ENCODE measurements at regions not wholly inside any gene's neighbourhood (a gene's known extent, or its start where the extent isn't known, plus 50 kb on each side); places are given as distances from the start of the nearest gene placed in this dataset.

DNA sequence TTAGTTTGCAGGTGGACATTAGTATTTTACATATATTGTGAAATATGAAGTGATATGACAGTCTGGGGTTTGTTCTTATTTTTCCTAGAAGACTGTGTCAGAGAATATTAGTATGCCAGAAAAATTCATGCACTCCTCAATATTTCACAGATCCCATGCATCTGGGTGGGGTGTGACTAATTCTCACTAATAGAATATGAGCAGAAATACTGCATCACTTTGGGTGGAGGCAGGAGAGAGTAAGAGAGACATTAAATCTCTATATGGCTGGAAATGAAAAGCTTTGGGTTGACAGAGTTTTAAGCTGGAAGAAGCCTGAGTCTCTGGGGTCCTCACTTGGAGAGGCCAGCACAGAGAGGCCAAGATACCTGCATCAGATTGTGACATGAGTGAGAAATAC is 101.3 kb upstream of the DPH6 start:
- BruUV-seq (replicated peaks), result no TSS peak
- H3K27me3 Mint-ChIP-seq (ENCODE audit: unreplicated experiment), result no peaks in the 10 kb centered on the region
- H3K36me3 Mint-ChIP-seq (ENCODE audit: insufficient read depth, unreplicated experiment), result no peaks in the 10 kb centered on the region
- CTCF ChIA-PET, result no interaction called here
- H3K27ac Mint-ChIP-seq (ENCODE audit: unreplicated experiment), result no peak overlapping the region
- H3K4me1 Mint-ChIP-seq (ENCODE audit: low read depth, unreplicated experiment), result no peaks in the 10 kb centered on the region
- DNase-seq, result no peak
- no peaks in the 10 kb centered on the region for H3K9me3 Mint-ChIP-seq (ENCODE audit: low read depth, unreplicated experiment)
- TF ChIP-seq, protein P1, sequence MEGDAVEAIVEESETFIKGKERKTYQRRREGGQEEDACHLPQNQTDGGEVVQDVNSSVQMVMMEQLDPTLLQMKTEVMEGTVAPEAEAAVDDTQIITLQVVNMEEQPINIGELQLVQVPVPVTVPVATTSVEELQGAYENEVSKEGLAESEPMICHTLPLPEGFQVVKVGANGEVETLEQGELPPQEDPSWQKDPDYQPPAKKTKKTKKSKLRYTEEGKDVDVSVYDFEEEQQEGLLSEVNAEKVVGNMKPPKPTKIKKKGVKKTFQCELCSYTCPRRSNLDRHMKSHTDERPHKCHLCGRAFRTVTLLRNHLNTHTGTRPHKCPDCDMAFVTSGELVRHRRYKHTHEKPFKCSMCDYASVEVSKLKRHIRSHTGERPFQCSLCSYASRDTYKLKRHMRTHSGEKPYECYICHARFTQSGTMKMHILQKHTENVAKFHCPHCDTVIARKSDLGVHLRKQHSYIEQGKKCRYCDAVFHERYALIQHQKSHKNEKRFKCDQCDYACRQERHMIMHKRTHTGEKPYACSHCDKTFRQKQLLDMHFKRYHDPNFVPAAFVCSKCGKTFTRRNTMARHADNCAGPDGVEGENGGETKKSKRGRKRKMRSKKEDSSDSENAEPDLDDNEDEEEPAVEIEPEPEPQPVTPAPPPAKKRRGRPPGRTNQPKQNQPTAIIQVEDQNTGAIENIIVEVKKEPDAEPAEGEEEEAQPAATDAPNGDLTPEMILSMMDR (IDR thresholded peaks at IDR 0.05; ENCODE audit: unreplicated experiment), result no peak
- intact Hi-C loops (cut with micrococcal nuclease; ENCODE audit: unreplicated experiment), result no loop called here
- no peak overlapping the region for H3K4me3 Mint-ChIP-seq (ENCODE audit: low read depth, unreplicated experiment)

DNA sequence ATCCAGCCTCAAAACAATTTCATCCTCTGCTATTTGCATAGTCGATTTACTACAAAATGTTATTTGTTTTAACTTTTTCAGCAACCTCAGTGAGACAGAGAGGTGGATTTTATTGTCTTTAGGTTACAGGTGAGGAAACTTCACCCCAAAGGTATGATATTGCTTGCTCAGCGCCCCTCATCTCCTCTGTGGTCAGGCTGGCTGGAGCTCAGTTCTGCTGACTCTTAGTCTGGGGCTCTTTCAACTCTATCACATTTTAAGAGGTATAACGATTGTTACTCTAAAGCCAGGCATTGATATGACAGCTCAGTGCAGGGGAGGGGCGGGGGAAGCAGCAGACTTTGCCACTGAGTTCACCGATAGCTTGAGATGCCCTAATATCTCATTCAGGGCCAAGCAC is 103.0 kb upstream of the DPH6 start:
- no peaks in the 10 kb centered on the region for H3K27me3 Mint-ChIP-seq (ENCODE audit: unreplicated experiment)
- no peaks in the 10 kb centered on the region for H3K36me3 Mint-ChIP-seq (ENCODE audit: insufficient read depth, unreplicated experiment)
- TF ChIP-seq, protein P1 (IDR thresholded peaks at IDR 0.05; ENCODE audit: unreplicated experiment), result no peak
- no peaks in the 10 kb centered on the region for H3K9me3 Mint-ChIP-seq (ENCODE audit: low read depth, unreplicated experiment)
- H3K4me1 Mint-ChIP-seq (ENCODE audit: low read depth, unreplicated experiment), result no peaks in the 10 kb centered on the region
- CTCF ChIA-PET, result no interaction called here
- intact Hi-C loops (cut with micrococcal nuclease; ENCODE audit: unreplicated experiment), result no loop called here
- no TSS peak for BruUV-seq (replicated peaks)
- DNase-seq, result no peak
- H3K4me3 Mint-ChIP-seq (ENCODE audit: low read depth, unreplicated experiment), result no peak overlapping the region
- H3K27ac Mint-ChIP-seq (ENCODE audit: unreplicated experiment), result no peak overlapping the region

DNA sequence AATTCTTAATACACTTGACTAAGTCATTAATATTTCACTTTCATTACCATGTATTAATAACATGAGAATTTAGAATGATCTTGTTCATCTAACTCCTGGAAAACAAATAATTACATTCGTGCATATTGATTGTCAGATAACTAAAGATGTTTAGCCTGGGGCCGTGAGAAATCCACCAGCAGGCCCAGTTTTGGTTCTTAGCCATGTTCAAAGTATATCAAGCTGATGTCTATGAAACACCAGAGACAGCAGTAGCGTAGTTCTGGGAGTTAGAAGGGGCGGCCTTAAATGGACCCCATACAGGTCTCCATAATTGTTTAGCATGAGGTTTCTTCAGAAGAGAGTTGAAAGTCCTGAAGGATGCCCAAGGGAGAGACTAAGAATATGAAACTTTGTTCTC is 103.6 kb upstream of the DPH6 start:
- no peaks in the 10 kb centered on the region for H3K36me3 Mint-ChIP-seq (ENCODE audit: insufficient read depth, unreplicated experiment)
- no peaks in the 10 kb centered on the region for H3K9me3 Mint-ChIP-seq (ENCODE audit: low read depth, unreplicated experiment)
- intact Hi-C loops (cut with micrococcal nuclease; ENCODE audit: unreplicated experiment), result no loop called here
- H3K4me3 Mint-ChIP-seq (ENCODE audit: low read depth, unreplicated experiment), result no peak overlapping the region
- no peak for DNase-seq
- no TSS peak for BruUV-seq (replicated peaks)
- TF ChIP-seq, protein P1 (IDR thresholded peaks at IDR 0.05; ENCODE audit: unreplicated experiment), result no peak
- no peaks in the 10 kb centered on the region for H3K4me1 Mint-ChIP-seq (ENCODE audit: low read depth, unreplicated experiment)
- no peaks in the 10 kb centered on the region for H3K27me3 Mint-ChIP-seq (ENCODE audit: unreplicated experiment)
- no peak overlapping the region for H3K27ac Mint-ChIP-seq (ENCODE audit: unreplicated experiment)
- CTCF ChIA-PET, result no interaction called here

DNA sequence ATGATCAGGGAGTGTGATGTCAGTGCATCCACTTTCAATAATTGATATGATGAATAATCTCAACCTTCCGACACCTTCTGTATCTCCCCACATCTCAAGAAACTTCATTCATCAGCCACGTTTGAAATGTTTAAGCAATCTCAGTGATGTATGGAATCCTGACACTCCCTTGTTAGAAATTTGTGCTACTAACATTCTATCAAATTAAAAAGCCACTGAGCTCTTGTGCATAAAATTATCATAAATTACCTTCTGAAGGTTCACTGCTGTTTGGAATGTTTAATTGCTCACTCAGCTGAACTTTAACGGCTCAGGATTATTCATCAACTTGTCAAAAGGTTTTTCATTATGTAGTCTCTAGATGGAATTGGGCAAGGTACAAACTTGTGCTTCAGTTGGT is 108.4 kb upstream of the DPH6 start:
- Mint-ChIP-seq H3K4me1 (ENCODE audit: low read depth, unreplicated experiment) (no peaks in the 10 kb centered on the region), H3K36me3 (ENCODE audit: insufficient read depth, unreplicated experiment) (no peaks in the 10 kb centered on the region), H3K9me3 (ENCODE audit: low read depth, unreplicated experiment) (no peaks in the 10 kb centered on the region), H3K4me3 (ENCODE audit: low read depth, unreplicated experiment) (no peak overlapping the region), H3K27ac (ENCODE audit: unreplicated experiment) (no peak overlapping the region), H3K27me3 (ENCODE audit: unreplicated experiment) (no peaks in the 10 kb centered on the region)
- CTCF ChIA-PET, result no interaction called here
- BruUV-seq (replicated peaks), result no TSS peak
- TF ChIP-seq, protein P1 (IDR thresholded peaks at IDR 0.05; ENCODE audit: unreplicated experiment), result no peak
- intact Hi-C loops (cut with micrococcal nuclease; ENCODE audit: unreplicated experiment), result no loop called here
- DNase-seq, result no peak

Measured in Calu3 (cell line).